GM12872 (cell line): ENCODE measurements at regions not wholly inside any gene's neighbourhood (a gene's known extent, or its start where the extent isn't known, plus 50 kb on each side); places are given as distances from the start of the nearest gene placed in this dataset.

ENCODE experiments used
- TF ChIP-seq, protein P1 (sequence below): IDR thresholded peaks from 3 replicates; pipeline ENCODE4 v1.5.1; 2011; ENCODE audit warnings: low read depth, mild to moderate bottlenecking, low read length, moderate library complexity; ENCODE audit not compliant: insufficient read depth

- TF ChIP-seq, protein P1, sequence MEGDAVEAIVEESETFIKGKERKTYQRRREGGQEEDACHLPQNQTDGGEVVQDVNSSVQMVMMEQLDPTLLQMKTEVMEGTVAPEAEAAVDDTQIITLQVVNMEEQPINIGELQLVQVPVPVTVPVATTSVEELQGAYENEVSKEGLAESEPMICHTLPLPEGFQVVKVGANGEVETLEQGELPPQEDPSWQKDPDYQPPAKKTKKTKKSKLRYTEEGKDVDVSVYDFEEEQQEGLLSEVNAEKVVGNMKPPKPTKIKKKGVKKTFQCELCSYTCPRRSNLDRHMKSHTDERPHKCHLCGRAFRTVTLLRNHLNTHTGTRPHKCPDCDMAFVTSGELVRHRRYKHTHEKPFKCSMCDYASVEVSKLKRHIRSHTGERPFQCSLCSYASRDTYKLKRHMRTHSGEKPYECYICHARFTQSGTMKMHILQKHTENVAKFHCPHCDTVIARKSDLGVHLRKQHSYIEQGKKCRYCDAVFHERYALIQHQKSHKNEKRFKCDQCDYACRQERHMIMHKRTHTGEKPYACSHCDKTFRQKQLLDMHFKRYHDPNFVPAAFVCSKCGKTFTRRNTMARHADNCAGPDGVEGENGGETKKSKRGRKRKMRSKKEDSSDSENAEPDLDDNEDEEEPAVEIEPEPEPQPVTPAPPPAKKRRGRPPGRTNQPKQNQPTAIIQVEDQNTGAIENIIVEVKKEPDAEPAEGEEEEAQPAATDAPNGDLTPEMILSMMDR: no peak
These were observed 119.7 kb downstream of the MACROH2A1 start for GRCh38 chr5:135279328-135279727.

GRCh38 chr5:135276151-135276550 lies 122.9 kb downstream of the MACROH2A1 start:
- TF ChIP-seq, protein P1: no peak

DNA sequence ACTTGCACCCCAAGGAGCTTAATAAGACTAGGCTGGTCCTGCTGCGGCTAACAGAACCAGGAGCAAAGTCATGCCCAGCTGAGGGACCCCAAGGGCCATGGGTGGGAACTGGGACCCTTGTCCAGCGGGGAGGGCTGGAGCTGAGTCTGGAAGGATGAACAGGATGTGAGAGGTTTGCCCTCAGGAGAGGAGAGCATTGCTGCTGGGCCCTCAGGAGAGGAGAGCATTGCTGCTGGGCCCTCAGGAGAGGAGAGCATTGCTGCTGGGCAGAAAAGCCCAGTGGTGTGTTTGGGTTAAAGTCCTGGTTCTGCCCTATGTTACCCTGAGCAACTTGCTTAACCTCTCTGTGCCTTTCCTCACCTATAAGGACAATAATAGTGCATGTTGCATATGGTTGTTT lies 125.8 kb downstream of the MACROH2A1 start:
- TF ChIP-seq, protein P1: no peak

DNA sequence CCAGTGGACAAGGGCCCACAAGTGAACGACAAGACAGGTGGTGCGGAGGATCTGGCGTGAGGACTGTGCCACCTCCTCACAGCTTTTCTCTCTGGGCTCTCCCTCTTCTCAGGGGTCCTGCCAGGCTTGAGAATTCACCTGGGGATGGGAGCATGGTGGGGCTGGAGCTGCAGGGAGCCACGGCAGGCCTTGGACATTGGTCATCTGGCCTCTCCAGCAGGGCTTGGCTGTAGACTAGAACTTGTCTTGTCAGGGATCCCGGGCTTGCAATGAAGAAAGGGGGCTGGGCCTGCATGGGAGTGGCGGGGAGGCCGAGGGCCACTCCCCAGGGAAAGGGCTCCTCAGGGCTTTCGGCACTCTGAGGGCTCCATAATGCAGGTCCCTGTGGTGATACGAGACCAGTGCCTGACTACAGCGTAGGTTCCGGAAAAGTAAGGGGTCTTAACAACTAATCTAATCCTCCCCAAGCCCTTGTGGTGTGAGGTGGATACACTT lies 126.7 kb downstream of the MACROH2A1 start:
- TF ChIP-seq, protein P1: no peak

GRCh38 chr5:135271533-135272310 lies 127.3 kb downstream of the MACROH2A1 start:
- TF ChIP-seq, protein P1: no peak

DNA sequence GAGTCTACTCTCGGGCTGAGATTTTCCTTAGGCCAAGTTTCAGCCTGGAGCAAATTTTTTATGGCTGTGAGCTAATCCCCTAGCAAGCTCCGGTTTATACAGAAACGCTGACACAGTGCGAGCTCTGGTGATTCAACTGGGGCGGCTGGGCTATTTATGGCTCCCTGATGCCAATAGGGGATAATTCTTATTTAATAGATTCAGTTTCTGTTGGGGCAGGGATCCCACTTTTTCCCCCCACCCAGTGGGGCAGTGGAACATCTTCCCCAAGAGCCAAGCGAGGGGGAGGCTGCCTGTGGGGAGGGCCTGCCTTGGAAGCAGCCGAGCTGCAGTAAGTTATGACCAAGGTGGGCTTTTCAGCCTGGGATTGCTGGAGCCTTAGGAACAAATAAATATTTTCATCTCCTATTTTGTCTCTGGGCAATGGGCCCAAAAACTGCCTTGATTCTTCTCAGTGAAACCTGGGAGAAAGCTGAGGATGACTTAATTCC lies 129.1 kb downstream of the MACROH2A1 start:
- TF ChIP-seq, protein P1: no peak

DNA sequence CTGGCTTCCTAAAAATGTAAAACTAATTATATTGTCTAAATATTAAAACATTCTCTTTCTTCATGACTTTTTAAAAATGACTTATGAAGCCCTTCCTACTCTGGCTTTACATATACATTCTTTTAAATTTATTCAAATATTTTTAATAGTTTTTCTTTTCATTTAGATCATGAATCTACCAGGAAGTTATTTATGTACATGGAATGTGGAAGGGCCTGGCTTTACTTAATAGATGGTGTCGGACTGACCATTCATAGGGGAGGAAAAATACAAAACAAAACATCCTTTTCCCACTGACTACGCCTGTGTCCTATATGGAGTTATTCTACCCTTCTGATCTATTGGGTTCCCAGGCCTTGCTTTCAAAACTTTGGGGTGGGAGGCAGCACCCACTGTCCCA lies 129.8 kb downstream of the MACROH2A1 start:
- TF ChIP-seq, protein P1: no peak
